ENCODE measurements at regions not wholly inside any gene's neighbourhood (a gene's known extent, or its start where the extent isn't known, plus 50 kb on each side); places are given as distances from the start of the nearest gene placed in this dataset.

GRCh38 chr1:191206513-191207207 is 729.0 kb upstream of the BRINP3 start:
- no peak; the same call in 2 of the 3 replicates for ATAC-seq
- Histone ChIP-seq H3K79me2 (ENCODE audit: control insufficient read depth, insufficient read depth, low read length) (no peaks in the 10 kb centered on the region), H3K4me2 (ENCODE audit: control insufficient read depth, insufficient read depth) (no peak overlapping the region), H3K27me3 (replicated peaks in 1 of 2; ENCODE audit: control insufficient read depth in 2 of 2, insufficient read depth in 2 of 2, low read length in 1 of 2) (no peaks in the 10 kb centered on the region), H4K20me1 (ENCODE audit: control insufficient read depth, insufficient read depth) (no peaks in the 10 kb centered on the region), H3K4me1 (ENCODE audit: control insufficient read depth, insufficient read depth, low read length) (no peaks in the 10 kb centered on the region), H3K9ac (ENCODE audit: control insufficient read depth, insufficient read depth, low read length) (no peak overlapping the region), H3K9me3 (replicated peaks; ENCODE audit: control insufficient read depth, insufficient read depth, low read length) (no peaks in the 10 kb centered on the region), H3K27ac (ENCODE audit: control insufficient read depth, insufficient read depth) (no peak overlapping the region), H2AFZ (ENCODE audit: control insufficient read depth, low read depth, low read length) (no peak overlapping the region), H3K4me3 (no peak overlapping the region), H3K36me3 (ENCODE audit: control insufficient read depth in 2 of 2, insufficient read depth in 2 of 2, low read length in 1 of 2) (no peaks in the 10 kb centered on the region)
- ChIA-PET CTCF (no interaction called here), POLR2A (no interaction called here), RAD21 (ENCODE audit: unreplicated experiment) (no interaction called here), SMC1A (ENCODE audit: uncharacterized antibody, unreplicated experiment) (no interaction called here)
- no TSS peak for BruUV-seq (replicated peaks)
- WGBS (ENCODE audit: insufficient coverage, insufficient replicate concordance, low lambda C conversion rate, missing lambda C conversion rate), result 2% methylated on average over 2 of the region's 2 CpGs
- DNase-seq (ENCODE audit: low read depth, low spot score), result no peak
- in situ Hi-C loops (cut with MboI) (no loop called here), intact Hi-C loops (cut with micrococcal nuclease; ENCODE audit: unreplicated experiment) (no loop called here)
- TF ChIP-seq SUZ12 (IDR thresholded peaks at IDR 0.05; ENCODE audit: unreplicated experiment), result no peak
- TF ChIP-seq WRNIP1 (IDR thresholded peaks at IDR 0.05; ENCODE audit: borderline replicate concordance, low read depth, low read length), result no peak
- TF ChIP-seq RAD21 (IDR thresholded peaks at IDR 0.05; ENCODE audit: insufficient read depth, low read depth, low read length), result no peak
- no peak for TF ChIP-seq PAX8 (IDR thresholded peaks at IDR 0.05)
- TF ChIP-seq ZNF217 (IDR thresholded peaks at IDR 0.05), result no peak
- TF ChIP-seq NR2F1 (conservative IDR thresholded peaks at IDR 0.05), result no peak
- TF ChIP-seq ZZZ3 (IDR thresholded peaks at IDR 0.05; ENCODE audit: control insufficient read depth, insufficient read length, low read depth), result no peak
- TF ChIP-seq RUNX3 (IDR thresholded peaks at IDR 0.05; ENCODE audit: low read length), result no peak
- no peak for TF ChIP-seq DPF2 (IDR thresholded peaks at IDR 0.05)
- no peak for TF ChIP-seq ELK1 (IDR thresholded peaks at IDR 0.05; ENCODE audit: low read depth, low read length)
- no peak for FAIRE-seq

Data from GM12878 (cell line).